K562 (cell line): ENCODE measurements at regions not wholly inside any gene's neighbourhood (a gene's known extent, or its start where the extent isn't known, plus 50 kb on each side); places are given as distances from the start of the nearest gene placed in this dataset.

ENCODE experiments used
- ATF1 ChIP-seq, 2 experiments: fragments of 450-650 bp in 1 of 2; IDR thresholded peaks; 2 replicates each; pipeline ENCODE4 v1.6.1; 2016; ENCODE audit warnings: missing compliant biosample characterization in 1 of 2, missing genetic modification characterization in 1 of 2
- CBFB ChIP-seq: sonication (generic); formaldehyde crosslinking; IDR thresholded peaks from 2 replicates; pipeline ENCODE4 v1.4.0; 2020; ENCODE audit warnings: mild to moderate bottlenecking, missing genetic modification reagents
- CHCHD3 ChIP-seq: fragments of 250-450 bp; sonication (Bioruptor Pico); IDR thresholded peaks from 2 replicates; pipeline ENCODE4 v2.1.2; 2022; ENCODE audit warnings: mild to moderate bottlenecking
- EGR1 ChIP-seq: fragments of 450-650 bp; conservative IDR thresholded peaks from 2 replicates; pipeline ENCODE4 v1.6.1; 2017; ENCODE audit warnings: mild to moderate bottlenecking
- FOXK2 ChIP-seq, 2 experiments: fragments of 450-650 bp; IDR thresholded peaks in 1 of 2; conservative IDR thresholded peaks in 1 of 2; 2 replicates each; pipeline ENCODE4 v1.6.1; 2016; ENCODE audit warnings: low read depth in 2 of 2, mild to moderate bottlenecking in 1 of 2
- GABPB2 ChIP-seq: fragments of 250-450 bp; sonication (Bioruptor Pico); conservative IDR thresholded peaks from 2 replicates; pipeline ENCODE4 v1.5.1; 2021; ENCODE audit warnings: mild to moderate bottlenecking
- GTF2E2 ChIP-seq: fragments of 200-800 bp; sonication (Bioruptor generic); IDR thresholded peaks from 2 replicates; pipeline ENCODE4 v1.6.1; 2016; ENCODE audit warnings: missing genetic modification characterization, missing compliant biosample characterization
- KLF6 ChIP-seq: fragments of 250-450 bp; sonication (Bioruptor Pico); IDR thresholded peaks from 2 replicates; pipeline ENCODE4 v1.4.0; 2020; ENCODE audit warnings: mild to moderate bottlenecking, moderate library complexity, borderline replicate concordance
- MAZ ChIP-seq, 2 experiments: fragments of 450-650 bp in 1 of 2; sonication (generic) in 1 of 2; formaldehyde crosslinking; IDR thresholded peaks in 1 of 2; conservative IDR thresholded peaks in 1 of 2; 2 replicates each; pipeline versions ENCODE4 v1.4.0 to v1.5.0; 2020; ENCODE audit warnings: mild to moderate bottlenecking in 1 of 2, missing genetic modification reagents in 1 of 2
- NR2C1 ChIP-seq, 2 experiments: fragments of 450-650 bp; IDR thresholded peaks; 2 replicates each; pipeline ENCODE4 v1.6.1; 2017; ENCODE audit warnings: mild to moderate bottlenecking in 2 of 2, antibody characterized with exemption in 1 of 2, inconsistent platforms in 1 of 2, missing compliant biosample characterization in 1 of 2, missing genetic modification characterization in 1 of 2
- SMARCE1 ChIP-seq: fragments of 450-650 bp; IDR thresholded peaks from 2 replicates; pipeline ENCODE4 v1.7.1; 2016; ENCODE audit warnings: mild to moderate bottlenecking
- VEZF1 ChIP-seq: fragments of 200-800 bp; sonication (Bioruptor generic); IDR thresholded peaks from 2 replicates; pipeline ENCODE4 v1.6.1; 2017; ENCODE audit warnings: missing genetic modification characterization, missing compliant biosample characterization
- ZNF444 ChIP-seq: fragments of 250-450 bp; sonication (Bioruptor Pico); IDR thresholded peaks from 2 replicates; pipeline ENCODE4 v1.4.0; 2020; ENCODE audit warnings: mild to moderate bottlenecking, moderate library complexity
- ZNF584 ChIP-seq: fragments of 200-800 bp; sonication (Bioruptor generic); IDR thresholded peaks from 2 replicates; pipeline ENCODE4 v1.6.1; 2016; ENCODE audit warnings: low read depth, mild to moderate bottlenecking, missing genetic modification characterization, missing compliant biosample characterization
- ZNF589 ChIP-seq: fragments of 200-800 bp; sonication (Bioruptor generic); IDR thresholded peaks from 2 replicates; pipeline ENCODE4 v1.6.1; 2016; ENCODE audit warnings: low read depth, missing genetic modification characterization, missing compliant biosample characterization
- ZNF76 ChIP-seq: fragments of 250-450 bp; sonication (Bioruptor Pico); IDR thresholded peaks from 2 replicates; pipeline ENCODE4 v1.4.0; 2020; ENCODE audit warnings: mild to moderate bottlenecking, moderate library complexity, borderline replicate concordance
- TF ChIP-seq, protein P1 (sequence below), 2 experiments: IDR thresholded peaks; 2 replicates each; pipeline ENCODE4 v1.6.1; 2011; ENCODE audit warnings: borderline replicate concordance in 1 of 2, control low read depth in 1 of 2, low read depth in 1 of 2, low read length in 1 of 2, mild to moderate bottlenecking in 1 of 2, mixed read lengths in 1 of 2, moderate library complexity in 1 of 2; ENCODE audit not compliant: insufficient read depth in 1 of 2, insufficient read length in 1 of 2, poor library complexity in 1 of 2, severe bottlenecking in 1 of 2; ENCODE audit errors: extremely low read depth in 1 of 2
- TF ChIP-seq, protein P2 (sequence below): fragments of 250-450 bp; sonication (Bioruptor Pico); IDR thresholded peaks from 2 replicates; pipeline ENCODE4 v1.4.0; 2020

DNA sequence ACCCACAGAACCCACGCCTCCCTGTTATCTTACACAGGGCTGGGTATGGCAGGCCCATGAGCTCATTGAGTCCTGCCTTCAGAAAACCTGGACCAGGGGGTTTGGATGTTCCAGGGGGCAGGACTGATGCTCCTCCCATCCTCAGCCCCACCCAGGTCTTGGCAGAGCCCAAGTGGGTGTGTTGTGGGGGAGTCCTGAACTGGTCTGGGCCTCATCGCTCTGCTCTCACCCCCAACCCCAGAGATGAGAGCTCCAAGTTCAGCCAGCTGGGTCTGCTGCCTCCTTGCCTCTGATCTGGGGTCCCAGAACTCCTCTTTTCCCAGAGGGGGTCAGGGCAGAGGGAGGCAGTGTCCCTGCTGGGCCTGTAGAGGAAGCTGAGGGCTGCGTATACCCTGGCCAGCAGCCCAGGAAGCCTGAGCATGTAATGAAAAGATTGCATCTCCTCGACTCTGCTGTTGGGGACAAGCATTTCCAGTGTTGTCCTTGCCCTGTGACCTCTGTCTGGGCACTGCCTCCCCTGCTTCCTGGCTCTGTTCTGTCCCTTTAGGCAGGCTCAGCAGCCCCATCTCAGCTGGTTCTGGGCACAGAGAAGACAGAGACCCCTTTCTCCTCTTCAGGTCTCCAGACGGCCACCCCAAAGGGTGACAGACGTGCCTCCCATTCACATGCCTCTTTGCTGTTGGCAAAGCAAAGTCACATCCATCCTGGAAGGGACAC is 54.7 kb upstream of the EPS8L3 start (continued):
- TF ChIP-seq VEZF1 (CRISPR knock-in tag) (peak; percentile 70), KLF6 (CRISPR knock-in tag) (no peak), CBFB (CRISPR knock-in tag) (peak; percentile 56; the same call in 1 of the 2 replicates), MAZ (CRISPR knock-in tag; conservative IDR thresholded peaks at IDR 0.05 in 1 of 2, IDR thresholded peaks at IDR 0.05 in 1 of 2) (peak; percentile 26 to 74; a peak in 2 of 4 replicates), FOXK2 (conservative IDR thresholded peaks at IDR 0.05 in 1 of 2, IDR thresholded peaks at IDR 0.05 in 1 of 2; ENCODE audit: low read depth in 2 of 2) (peak; percentile 18 to 98; a peak in 2 of 4 replicates), NR2C1 (IDR thresholded peaks at IDR 0.05) (peak; percentile 80), NR2C1 (tag; IDR thresholded peaks at IDR 0.05) (peak; percentile 91), ATF1 (CRISPR knock-in tag; IDR thresholded peaks at IDR 0.05) (no peak), ATF1 (tag; IDR thresholded peaks at IDR 0.05) (peak; percentile 40; the same call in 1 of the 2 replicates), ZNF584 (CRISPR knock-in tag) (peak; percentile 64; the same call in 1 of the 2 replicates), EGR1 (peak; percentile 43; the same call in 1 of the 2 replicates), ZNF444 (CRISPR knock-in tag) (0 out of 2 replicates have a peak, but pooled peaks have one; percentile 10), ZNF589 (peak; percentile 76), SMARCE1 (peak; percentile 34; the same call in 1 of the 2 replicates), GABPB2 (CRISPR knock-in tag) (no peak), CHCHD3 (CRISPR knock-in tag) (no peak), ZNF76 (peak; percentile 77; the same call in 1 of the 2 replicates), GTF2E2 (tag) (no peak)
- TF ChIP-seq, protein P1, sequence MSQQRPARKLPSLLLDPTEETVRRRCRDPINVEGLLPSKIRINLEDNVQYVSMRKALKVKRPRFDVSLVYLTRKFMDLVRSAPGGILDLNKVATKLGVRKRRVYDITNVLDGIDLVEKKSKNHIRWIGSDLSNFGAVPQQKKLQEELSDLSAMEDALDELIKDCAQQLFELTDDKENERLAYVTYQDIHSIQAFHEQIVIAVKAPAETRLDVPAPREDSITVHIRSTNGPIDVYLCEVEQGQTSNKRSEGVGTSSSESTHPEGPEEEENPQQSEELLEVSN (IDR thresholded peaks at IDR 0.05; ENCODE audit: borderline replicate concordance in 1 of 2, extremely low read depth in 1 of 2, insufficient read depth in 1 of 2, insufficient read length in 1 of 2, low read depth in 1 of 2, low read length in 1 of 2, poor library complexity in 1 of 2, severe bottlenecking in 1 of 2): no peak
- TF ChIP-seq, protein P2, sequence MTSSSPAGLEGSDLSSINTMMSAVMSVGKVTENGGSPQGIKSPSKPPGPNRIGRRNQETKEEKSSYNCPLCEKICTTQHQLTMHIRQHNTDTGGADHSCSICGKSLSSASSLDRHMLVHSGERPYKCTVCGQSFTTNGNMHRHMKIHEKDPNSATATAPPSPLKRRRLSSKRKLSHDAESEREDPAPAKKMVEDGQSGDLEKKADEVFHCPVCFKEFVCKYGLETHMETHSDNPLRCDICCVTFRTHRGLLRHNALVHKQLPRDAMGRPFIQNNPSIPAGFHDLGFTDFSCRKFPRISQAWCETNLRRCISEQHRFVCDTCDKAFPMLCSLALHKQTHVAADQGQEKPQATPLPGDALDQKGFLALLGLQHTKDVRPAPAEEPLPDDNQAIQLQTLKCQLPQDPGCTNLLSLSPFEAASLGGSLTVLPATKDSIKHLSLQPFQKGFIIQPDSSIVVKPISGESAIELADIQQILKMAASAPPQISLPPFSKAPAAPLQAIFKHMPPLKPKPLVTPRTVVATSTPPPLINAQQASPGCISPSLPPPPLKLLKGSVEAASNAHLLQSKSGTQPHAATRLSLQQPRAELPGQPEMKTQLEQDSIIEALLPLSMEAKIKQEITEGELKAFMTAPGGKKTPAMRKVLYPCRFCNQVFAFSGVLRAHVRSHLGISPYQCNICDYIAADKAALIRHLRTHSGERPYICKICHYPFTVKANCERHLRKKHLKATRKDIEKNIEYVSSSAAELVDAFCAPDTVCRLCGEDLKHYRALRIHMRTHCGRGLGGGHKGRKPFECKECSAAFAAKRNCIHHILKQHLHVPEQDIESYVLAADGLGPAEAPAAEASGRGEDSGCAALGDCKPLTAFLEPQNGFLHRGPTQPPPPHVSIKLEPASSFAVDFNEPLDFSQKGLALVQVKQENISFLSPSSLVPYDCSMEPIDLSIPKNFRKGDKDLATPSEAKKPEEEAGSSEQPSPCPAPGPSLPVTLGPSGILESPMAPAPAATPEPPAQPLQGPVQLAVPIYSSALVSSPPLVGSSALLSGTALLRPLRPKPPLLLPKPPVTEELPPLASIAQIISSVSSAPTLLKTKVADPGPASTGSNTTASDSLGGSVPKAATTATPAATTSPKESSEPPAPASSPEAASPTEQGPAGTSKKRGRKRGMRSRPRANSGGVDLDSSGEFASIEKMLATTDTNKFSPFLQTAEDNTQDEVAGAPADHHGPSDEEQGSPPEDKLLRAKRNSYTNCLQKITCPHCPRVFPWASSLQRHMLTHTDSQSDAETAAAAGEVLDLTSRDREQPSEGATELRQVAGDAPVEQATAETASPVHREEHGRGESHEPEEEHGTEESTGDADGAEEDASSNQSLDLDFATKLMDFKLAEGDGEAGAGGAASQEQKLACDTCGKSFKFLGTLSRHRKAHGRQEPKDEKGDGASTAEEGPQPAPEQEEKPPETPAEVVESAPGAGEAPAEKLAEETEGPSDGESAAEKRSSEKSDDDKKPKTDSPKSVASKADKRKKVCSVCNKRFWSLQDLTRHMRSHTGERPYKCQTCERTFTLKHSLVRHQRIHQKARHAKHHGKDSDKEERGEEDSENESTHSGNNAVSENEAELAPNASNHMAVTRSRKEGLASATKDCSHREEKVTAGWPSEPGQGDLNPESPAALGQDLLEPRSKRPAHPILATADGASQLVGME (CRISPR knock-in tag): no peak; the same call in 1 of the 2 replicates
